Nephron progenitor cell (in vitro differentiated cells): ENCODE measurements at regions not wholly inside any gene's neighbourhood (a gene's known extent, or its start where the extent isn't known, plus 50 kb on each side); places are given as distances from the start of the nearest gene placed in this dataset.
"Not testable (repeated sequence)": the region's sequence is repeated elsewhere in the genome, so short reads cannot be mapped to it uniquely, and the experiment has no call there.

Experiments
- DNase-seq: peaks from one replicate; pipeline ENCODE4 v3.0.0; 2021
- H3K27ac Mint-ChIP-seq: 2 replicates; pipeline ENCODE4 v1.8.0; 2021; ENCODE audit warnings: mild to moderate bottlenecking, moderate library complexity, mixed read lengths
- H3K27me3 Mint-ChIP-seq: 2 replicates; pipeline ENCODE4 v1.8.0; 2021; ENCODE audit warnings: mild to moderate bottlenecking, low read depth, mixed read lengths; ENCODE audit not compliant: poor library complexity
- H3K36me3 Mint-ChIP-seq: 2 replicates; pipeline ENCODE4 v1.8.0; 2021; ENCODE audit warnings: low read depth, mixed read lengths
- H3K4me1 Mint-ChIP-seq: 2 replicates; pipeline ENCODE4 v1.8.0; 2021; ENCODE audit warnings: mixed read lengths
- H3K4me3 Mint-ChIP-seq: 2 replicates; pipeline ENCODE4 v1.8.0; 2021; ENCODE audit warnings: mild to moderate bottlenecking, moderate library complexity, mixed read lengths
- H3K9me3 Mint-ChIP-seq: 2 replicates; pipeline ENCODE4 v1.8.0; 2021; ENCODE audit warnings: mild to moderate bottlenecking, moderate library complexity, mixed read lengths
- TF ChIP-seq, protein P1 (sequence below): fragments of 200-600 bp; sonication (generic); IDR thresholded peaks from 2 replicates; pipeline ENCODE4 v1.5.0; 2021; ENCODE audit warnings: antibody characterized with exemption

DNA sequence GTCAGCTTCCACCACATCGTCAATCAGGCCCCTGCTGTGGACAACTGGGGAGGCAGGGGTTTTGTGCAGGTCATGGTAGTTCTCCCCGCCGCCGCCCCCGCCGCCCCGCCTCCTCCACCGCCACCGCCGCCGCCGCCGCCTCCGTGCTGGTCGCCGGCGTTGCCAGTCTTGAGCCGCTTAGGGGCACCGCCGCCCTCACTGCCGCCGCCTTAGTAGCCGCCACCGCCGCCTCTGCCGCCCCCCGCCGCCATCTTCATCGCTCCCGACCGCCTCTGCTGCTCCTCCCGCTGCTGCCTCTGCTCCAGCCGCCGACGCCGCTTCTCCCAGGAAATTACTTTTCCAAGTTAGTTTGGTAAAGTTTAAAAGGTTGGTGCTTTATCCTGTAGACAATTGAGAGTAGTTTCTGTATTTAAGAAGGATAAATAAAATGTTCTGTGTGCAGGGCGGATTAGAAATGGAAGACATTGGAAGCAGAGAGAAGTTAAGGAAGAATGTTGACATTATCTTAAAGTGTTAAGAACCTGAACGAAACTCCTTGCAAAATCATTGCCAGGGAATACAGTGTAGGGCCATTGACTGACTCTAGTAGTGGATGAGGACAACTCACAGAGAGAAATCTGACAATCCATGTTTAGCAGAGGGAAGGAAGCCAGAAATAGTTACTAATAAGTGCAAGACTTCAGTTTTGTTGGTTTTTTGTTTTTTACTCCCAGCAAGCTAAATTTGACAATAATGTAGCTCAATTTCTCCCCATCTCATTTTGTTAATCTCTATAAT, 53.0 kb upstream of the GOLGA8A start:
- Mint-ChIP-seq H3K4me1 (peaks cover 7% of the 10 kb centered on the region), H3K27ac (no peak overlapping the region), H3K9me3 (peaks cover 32% of the 10 kb centered on the region), H3K27me3 (peaks cover 82% of the 10 kb centered on the region), H3K4me3 (peak overlapping the region; percentile 82), H3K36me3 (no peaks in the 10 kb centered on the region)
- TF ChIP-seq, protein P1, sequence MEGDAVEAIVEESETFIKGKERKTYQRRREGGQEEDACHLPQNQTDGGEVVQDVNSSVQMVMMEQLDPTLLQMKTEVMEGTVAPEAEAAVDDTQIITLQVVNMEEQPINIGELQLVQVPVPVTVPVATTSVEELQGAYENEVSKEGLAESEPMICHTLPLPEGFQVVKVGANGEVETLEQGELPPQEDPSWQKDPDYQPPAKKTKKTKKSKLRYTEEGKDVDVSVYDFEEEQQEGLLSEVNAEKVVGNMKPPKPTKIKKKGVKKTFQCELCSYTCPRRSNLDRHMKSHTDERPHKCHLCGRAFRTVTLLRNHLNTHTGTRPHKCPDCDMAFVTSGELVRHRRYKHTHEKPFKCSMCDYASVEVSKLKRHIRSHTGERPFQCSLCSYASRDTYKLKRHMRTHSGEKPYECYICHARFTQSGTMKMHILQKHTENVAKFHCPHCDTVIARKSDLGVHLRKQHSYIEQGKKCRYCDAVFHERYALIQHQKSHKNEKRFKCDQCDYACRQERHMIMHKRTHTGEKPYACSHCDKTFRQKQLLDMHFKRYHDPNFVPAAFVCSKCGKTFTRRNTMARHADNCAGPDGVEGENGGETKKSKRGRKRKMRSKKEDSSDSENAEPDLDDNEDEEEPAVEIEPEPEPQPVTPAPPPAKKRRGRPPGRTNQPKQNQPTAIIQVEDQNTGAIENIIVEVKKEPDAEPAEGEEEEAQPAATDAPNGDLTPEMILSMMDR = no peak
- peak; percentile 70 for DNase-seq

DNA sequence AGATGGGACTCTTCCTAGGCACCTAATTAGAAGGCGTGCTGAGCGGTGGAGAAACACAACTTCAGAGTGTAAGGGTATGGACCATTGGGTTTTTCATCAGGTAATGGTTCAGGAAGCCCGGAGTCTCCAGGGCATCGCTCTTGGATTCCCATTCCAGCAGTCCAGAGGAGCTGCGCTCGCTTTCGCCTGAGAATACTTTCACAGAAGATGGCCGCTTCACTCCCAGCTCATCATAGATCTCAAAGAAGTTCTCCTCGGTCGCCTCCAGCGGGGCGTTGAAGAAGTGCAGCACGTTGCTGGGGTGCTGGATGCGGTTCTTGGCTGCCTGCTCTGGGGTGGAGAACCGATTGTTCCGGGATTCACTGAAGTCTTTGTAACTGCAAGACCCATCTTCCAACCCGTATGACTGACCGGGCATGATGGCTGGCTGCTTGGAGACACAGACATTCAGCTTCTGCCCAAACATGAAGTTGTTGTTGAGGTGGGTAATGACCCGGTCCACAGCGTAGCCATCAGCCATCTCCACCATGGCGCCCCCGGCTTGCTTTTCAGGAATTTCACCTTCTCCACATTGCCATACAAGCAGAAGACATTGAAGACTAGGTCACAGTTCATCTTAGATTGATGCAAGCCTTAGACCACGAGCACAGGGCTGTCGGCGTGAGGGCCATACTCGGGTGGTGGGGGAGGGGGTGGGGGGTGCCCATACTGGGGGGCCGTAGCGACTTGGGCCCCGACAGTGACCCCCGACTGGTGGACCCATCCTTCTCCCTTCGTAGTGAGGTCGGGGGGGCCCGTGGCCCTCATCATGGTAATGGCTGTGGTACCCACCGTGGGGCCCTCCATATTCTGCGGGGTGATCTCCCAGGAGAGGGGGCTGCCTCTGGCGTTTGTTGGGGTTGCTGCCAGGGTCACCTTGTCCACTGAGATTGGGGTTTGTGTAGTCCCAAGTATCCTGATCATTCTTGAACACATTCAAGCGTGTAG, 51.7 kb upstream of the GOLGA8A start:
- Mint-ChIP-seq H3K27ac (peak overlapping the region; percentile 20), H3K9me3 (peaks cover 26% of the 10 kb centered on the region), H3K27me3 (peaks cover 82% of the 10 kb centered on the region), H3K4me3 (peak overlapping the region; percentile 62)
- not testable (repeated sequence) for H3K4me1 Mint-ChIP-seq, DNase-seq, H3K36me3 Mint-ChIP-seq
